ENCODE measurements at regions not wholly inside any gene's neighbourhood (a gene's known extent, or its start where the extent isn't known, plus 50 kb on each side); places are given as distances from the start of the nearest gene placed in this dataset.

DNA sequence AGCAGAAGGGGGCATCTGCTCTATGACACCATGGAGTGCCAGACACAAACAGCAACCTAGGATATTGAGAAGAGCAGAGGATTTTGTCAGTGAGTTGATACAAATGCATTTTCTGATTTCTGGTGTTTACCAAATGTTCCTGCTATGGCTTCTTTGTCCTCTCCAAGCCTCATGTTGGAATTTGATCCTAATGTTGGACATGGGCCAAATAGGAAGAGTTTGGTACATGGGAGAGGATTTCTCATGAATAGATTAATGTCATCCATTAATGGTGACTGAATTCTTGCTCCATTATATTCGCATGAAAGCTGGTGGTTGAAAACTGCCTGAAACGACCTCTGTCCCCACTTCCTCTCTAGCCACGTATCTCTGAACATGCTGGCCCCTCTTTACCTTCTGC lies 1002.2 kb upstream of the FLRT2 start:
- no peak for DNase-seq

DNA sequence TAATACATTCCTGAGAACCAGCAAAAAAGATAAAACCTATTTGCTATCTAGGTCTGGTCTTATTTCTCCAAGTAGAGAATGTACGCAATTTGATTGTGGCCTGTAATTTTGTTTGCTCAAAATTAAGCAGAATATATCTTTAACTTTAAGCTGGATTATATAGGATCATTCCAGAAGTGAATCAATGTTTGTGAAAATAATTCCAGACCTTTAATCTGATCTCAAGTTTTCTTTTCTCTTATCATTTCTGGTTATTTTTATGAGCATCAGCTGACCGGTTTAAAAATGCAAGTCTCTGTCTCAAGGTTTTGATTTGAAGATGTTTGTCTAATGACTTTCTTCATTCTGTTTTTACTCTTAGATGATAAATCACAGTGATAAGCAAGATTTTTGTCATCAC lies 997.9 kb upstream of the FLRT2 start:
- no peak for DNase-seq

DNA sequence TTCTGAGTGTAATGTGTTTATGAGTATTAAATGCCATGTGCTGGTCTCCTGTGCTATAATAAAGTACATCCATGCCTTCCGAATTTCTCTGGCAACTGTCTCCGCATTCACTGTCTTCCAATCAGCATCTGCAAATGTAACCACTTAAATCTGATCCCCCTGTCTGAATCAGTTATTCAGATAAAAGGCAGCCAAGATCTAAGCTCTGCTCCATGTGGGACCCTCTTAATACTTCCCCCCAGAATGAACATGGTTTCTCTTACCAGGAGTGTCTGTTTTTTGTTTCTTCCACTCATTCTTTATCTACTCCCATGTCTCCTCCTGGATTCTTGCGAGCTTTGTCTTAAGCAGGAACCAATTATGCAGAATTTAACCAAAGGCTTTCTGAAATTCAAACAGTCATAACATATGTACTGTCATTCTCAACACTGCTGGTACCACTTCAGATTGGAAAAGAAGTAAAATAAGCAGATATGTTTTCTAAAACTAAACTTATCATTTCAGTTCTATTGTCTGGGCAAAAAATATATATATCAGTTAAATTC lies 996.7 kb upstream of the FLRT2 start:
- no peak for DNase-seq

DNA sequence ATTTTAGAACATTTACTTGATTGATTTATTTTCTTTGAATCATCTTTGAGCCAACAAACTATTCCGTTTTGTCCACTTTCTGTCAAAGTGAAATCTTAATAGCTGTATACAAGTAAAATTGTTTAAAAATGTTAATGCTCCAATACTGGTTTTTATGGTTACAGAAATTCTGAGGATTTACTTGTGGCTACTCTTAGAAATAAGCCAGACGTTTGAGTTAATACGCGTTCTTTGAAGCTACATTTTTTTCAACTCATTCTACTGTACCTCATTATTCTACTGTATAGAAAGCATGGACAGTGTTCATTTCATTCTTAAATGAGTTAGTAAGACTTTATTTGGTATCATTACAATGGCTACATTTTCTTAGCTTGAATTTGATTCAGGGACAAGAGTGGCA lies 996.2 kb upstream of the FLRT2 start:
- no peak for DNase-seq

DNA sequence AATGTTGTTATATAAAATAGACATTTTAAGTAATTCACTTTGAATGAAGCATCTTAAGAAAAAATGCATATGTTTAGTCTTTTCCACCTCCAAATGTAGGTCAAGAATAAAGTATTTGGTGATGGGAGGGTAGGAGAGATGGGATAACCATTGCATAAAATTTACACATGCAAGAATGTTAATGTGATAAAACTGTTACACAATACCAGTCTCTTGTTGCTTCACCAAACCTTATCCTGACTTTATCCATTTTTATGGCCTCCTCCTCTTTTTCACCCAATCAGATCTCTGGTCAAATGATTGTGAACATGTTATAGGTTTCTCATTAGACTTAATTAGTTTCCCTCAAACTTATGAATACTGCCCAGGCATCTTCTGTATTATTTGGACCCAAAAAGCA lies 994.5 kb upstream of the FLRT2 start:
- no peak for DNase-seq

DNA sequence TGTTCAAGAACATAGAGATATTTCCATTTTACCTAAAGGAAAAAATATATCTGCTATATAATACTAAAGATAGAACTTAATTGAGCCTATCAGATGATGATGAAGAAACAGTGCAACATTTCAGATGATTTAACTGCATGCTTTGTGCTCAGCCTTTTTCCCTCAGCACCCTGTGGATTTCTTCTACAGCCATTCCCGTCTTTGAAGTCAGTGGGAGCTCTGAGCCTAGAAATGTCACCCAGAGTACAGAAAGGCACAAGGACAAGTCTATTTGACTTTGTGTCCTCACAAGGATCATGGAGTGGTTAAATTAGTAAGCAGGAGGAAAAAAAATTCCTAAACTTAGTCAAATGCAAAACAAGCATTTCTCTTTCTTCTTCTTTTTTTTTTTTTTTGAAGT lies 994.0 kb upstream of the FLRT2 start:
- no peak for DNase-seq

DNA sequence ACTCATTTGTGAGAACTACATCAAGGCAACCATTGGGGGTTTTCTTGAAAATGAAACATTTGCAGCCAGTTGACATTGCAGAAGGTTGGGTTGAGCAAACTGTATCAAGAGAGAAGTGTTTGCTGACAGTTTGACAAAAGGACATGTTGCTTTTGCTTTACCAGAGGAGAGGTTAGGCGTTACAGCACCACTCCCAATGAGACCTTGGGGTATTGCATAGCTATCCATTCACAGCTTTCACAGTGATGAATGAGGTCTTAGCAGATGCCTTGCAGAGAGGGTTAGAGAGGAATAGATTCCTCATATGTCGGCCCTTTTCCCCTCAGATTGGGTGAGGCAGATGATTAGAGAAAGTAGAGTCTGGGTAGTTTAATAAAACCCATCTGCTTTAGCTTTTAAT lies 988.9 kb upstream of the FLRT2 start:
- DNase-seq = no peak

DNA sequence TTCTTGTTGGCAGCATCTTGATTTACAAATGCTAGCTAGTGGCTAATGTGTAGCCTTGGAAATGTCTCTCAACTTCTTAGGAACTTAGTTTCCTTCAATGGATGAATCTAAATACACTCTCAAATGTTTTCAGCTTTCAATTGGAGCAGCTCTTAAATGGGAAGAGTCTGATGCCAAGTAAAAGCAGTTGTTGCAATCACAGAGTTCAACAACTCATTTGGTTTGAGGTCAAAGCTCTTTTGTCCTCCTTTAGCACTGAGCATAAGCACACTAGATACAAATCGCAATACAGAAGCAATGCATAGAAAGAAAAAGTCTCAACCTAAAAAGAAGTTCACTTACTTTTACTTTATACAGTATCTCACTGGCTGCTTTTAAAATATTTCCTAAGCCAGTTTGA lies 986.1 kb upstream of the FLRT2 start:
- DNase-seq = no peak

DNA sequence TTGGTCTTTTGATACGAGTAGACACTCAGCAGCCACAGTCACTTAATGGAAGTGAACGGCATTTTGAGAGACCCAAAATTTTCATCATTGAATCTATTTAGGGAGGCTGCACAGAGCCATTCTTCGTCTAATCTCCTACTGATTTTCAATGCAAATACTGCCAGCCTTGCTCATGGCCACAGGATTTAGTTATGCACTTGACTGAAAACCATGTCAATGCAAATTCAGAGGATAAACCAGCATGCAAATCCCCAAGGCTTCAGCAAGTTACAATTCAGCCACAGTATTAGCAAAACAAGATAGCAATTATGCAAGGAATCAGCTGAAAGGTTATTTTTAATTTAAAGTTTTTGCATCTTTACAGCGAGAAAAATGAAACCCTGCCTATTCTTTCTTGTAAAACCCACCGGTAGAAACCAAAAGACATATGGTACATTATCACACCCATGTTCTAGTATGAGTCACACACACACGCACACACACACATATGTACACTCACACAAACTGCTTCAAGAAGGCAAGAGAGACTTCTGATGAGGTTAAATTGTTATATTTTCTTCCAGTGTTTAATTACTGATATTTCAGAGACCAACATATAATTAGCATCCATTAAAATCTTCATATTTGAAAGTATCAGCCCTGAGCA lies 985.3 kb upstream of the FLRT2 start:
- DNase-seq = no peak

DNA sequence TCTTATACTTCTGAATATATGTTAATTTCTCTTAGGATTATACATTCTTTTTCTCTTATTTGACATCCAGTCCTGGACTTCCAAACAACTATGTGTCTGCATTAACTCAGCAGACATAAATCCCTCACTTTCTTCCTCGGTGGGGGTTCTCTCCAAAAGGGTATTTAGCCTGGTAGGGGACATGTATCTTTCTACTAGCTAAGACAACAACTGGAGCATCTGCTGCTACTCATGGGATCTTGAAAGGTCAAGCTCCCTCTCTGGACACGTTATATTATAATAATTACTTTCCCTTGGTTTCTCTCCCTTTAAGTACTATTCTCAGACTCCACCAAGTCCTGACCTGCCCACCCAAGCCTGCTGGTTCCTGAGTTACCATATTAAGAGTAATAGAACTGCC lies 983.7 kb upstream of the FLRT2 start:
- no peak for DNase-seq

DNA sequence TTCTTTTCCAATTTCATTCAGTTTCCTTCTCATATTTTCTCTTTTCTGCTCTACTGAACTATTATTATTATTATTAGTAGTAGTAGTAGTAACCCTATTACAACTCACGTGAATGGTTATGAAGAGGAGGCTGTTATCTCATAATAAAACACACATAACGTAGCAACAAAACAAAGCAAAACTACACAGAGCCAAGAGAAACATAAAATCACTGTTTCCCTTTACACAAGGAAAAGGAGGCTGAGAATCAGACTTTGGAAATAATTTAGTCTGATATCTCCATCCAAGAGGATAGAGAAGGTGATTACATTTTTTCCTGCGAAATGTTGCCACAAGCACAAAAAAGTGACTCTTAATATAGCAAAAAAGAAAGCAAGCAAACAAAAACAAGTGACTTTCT lies 975.8 kb upstream of the FLRT2 start:
- no peak for DNase-seq

DNA sequence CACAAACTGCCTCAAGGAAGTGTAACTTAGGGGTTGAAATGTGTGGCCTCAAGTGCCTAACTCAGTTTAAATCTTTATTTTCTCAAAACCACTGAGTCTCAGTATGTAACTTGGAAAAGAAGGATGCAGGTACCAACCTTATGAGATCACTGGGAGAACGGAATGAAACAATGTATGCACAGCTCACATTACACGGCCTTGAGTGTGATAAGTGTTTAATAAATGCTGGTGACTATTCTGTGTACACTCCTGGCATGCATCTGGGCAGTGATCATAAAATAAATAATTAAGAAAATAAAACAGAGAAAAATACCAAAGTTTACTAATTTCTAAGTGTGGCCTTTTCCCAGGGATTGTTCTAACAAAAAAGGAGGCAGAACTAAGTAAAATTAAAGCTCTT lies 974.5 kb upstream of the FLRT2 start:
- DNase-seq = no peak

DNA sequence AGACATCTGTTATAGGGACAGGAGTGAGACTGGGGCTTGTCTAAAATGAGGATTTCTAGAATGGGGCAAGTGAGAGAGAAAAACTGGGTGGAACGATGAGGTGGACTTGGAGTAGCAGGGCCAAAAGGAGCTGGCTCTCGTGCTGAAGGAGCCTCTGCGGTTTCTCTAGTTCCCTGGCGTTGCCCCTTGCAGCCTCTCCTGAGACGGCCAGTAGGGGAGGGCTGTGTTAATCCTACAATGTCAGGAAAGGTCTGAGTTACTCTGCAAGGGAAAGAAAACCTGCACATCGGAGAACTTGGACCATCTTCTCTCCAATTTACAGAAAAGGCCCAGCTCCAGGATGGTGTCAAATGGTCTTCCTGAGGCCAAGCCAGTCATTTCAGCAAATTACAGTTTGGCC lies 963.8 kb upstream of the FLRT2 start:
- DNase-seq = no peak

DNA sequence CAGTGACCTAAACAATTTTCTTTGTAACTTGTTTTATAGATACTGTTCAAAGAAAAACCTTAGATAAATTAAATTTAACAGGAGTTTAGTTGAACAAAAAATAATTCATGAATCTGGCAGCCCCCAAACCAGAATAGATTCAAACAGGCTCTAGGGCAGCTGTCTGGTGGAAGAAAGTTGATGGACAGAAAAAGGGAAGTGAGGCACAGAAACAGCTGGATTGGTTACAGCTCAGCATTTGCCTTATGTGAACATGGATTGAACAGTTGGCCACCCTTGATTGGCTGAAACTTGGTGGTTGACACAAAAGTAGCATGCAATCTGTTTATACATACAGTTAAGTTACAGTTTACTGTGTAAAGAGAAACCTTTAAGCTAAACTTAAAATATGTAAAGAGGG lies 954.3 kb upstream of the FLRT2 start:
- no peak for DNase-seq

DNA sequence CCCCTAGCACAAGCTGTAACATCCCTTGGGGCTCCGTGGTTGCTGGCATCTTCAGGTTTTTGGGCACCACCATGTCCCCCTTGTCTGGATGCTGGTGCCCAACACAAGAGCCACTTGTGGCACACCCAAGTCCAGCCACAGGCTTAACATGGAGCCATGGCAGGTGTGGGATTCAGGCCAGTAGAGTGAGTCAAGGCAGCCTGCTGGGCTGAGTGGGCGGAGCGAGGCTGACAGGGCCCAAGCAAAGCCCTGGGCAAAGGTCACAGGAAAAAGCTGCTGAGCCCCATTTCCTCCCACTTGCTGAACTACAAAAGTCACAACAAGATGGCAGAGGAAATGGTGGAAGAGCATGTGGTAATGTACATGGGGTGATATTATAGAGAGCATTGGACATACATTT lies 950.7 kb upstream of the FLRT2 start:
- DNase-seq = no peak

DNA sequence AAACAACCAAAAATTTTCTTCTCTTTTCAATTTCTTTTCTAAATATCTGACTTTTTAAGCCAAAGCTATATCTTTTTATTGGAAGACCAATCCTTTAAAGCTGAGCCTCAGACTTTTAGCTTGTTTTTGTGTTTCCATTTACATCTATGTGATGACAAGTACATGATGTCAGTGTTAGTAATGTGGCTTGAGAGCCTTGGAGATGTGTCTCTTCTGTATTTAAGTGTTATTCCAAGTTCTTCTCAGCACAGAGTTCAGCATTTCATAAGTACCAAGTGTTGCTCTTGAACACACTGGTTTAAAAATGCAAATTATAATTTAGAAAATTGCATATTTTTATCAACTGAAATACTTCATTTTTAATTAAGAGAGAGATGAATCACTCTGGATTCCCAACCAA lies 948.9 kb upstream of the FLRT2 start:
- no peak for DNase-seq

DNA sequence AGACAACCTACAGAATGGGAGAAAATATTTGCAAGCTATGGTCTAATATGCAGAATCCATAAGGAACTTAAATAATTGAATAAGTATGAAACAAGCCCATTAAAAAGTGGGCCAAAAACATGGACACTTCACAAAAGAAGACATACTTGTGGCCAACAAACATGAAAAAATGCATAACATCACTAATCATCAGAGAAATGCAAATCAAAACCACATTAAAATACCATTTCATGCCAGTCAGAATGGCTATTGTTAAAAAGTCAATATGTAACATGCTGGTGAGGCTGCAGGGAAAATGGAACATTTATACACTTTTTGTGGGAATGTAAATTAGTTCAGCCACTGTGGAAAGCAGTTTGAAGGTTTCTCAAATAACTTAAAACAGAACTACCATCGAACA lies 945.4 kb upstream of the FLRT2 start:
- no peak for DNase-seq

DNA sequence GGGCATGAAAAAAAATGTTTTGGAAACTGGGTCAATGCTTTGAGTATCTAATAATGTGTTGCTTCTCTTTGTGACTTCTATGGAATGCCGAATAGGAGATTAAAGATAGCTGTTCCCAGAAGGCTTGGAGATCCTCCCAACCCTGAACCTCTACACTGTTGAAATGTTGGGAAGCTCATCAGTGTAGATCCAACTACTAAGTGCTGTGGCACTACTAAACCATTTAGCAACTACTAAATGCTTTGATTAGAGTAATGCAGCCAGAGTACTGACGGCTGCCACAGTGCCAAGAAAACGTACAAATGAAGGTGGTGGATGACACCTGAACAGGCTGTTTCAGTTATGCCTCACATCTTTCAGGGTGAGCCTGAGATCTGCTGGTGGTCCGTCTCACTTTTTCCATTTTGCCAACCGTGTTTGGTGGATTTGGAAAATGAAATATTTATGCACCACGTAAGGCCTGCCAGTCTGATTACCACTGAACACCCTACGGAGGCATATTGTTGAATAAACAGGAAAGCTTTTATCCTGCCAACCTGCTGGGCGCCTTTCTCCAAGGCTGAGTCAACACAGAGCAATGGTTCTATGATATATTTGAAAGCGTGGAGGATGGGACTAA lies 938.0 kb upstream of the FLRT2 start:
- no peak for DNase-seq

DNA sequence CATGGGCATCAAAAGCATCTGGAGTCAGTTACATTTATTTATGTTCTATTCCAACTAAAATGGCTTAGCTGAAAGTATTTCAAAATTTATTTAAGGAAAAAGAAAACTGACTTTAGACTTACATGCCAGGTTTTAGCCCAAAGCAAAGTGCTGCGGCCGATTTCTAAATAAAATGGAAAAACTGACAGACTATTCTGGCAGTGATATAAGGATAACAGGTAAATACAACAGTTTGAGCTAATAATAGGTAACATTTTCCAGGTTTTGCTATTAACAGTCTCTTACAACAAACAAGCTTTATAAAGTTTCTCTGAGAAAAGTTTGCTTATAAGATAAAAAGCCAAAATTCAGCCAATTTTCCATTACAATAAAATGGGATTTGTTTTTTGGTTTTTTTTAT lies 937.2 kb upstream of the FLRT2 start:
- no peak for DNase-seq

DNA sequence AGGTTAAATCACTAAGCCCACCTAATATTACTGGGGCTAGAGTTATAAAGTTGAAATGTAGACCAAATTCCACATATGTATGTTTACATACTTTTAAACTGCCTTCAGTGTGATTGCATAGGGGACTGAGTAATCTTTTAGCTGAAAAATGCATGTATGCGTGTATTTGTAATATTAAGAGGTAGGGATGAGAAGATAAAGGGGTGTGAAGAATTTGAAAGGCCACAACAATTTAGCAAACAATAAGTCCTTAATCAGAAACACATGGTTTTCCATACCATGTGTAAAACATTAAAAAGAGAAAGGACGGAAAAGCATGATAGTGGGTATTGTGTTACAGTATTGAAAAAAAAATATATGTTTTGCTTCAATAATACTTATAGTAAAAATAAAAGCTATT lies 919.9 kb upstream of the FLRT2 start:
- DNase-seq = no peak

DNA sequence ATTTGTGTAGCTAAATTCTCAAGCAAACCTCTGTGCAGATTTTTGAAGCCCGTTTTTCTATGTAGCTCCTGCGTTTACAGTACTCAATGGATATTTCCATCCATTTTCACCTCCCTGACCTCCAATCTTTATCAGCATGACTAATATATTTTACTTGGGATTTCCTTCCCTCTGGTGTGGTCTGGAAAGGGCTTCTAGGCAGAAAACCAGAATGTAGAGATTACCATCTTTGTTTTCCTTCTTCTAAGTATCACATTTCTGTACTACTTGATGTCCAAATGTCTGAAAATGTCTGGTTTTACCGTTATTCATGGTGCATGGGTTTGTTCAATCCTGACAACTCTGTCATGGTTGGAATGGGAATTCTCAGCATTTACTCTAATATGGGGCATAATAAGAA lies 907.6 kb upstream of the FLRT2 start:
- DNase-seq = no peak

DNA sequence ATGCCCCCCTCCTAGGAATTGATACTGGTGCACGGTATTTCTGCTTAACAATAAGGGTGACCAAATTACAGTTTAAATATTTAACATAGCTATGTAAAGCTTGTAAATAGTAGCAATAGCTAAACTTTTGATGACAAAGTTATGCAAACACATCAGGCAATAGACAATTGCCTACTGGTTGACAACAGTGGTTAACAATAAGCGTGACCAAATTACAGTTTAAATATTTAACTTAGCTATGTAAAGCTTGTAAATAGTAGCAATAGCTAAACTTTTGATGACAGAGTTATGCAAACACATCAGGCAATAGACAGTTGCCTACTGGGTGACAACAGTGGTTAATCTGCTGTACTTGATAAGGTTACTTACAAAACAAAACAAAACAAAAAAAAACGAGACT lies 886.5 kb upstream of the FLRT2 start:
- no peak for DNase-seq

DNA sequence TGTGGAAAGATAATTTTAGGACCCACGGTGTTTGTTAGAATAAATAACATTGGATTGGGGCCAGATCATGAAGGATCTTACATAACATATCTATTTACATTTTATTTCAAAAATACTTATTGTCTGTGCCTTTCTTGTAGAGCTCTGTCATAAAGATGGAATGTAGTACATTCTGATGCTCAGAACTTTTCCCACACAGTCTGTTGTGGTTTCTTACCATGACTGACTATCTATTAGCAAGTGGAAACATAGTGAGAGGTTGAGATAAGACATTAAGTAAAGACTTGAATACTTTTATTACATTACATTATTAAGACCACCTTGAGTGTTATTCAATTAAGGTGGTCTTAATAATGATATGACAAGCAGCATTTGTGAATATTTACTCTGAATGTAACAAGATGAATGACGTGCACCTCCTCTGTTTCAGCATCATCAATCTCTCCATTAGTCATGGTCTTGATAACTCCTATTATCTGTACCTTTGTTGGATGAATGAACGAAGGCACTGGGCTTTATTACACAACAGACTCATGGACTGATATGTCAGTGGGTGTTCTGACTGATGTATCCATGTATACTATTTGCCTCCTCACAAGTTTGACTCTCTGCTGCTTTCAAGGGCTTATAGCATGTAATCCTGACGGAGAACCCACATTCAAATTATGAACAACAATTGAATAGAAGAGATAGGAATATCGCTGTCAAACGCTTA lies 883.0 kb upstream of the FLRT2 start:
- peak; percentile 57 for DNase-seq

DNA sequence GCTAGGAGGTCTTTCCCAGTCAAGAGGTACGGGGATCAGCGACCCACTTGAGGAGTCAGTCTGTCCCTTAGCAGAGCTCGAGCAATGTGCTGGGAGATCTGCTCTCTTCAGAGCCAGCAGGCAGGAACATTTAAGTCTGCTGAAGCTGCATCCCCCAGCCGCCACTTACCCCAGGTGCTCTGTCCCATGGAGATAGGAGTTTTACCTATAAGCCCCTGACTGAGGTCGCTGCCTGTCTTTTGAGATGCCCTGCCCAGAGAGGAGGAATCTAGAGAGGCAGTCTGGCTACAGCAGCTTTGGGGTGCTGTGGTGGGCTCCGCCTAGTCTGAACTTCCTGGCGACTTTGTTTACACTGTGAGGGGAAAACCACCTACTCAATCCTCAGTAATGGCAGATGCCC lies 874.9 kb upstream of the FLRT2 start:
- DNase-seq = no peak

DNA sequence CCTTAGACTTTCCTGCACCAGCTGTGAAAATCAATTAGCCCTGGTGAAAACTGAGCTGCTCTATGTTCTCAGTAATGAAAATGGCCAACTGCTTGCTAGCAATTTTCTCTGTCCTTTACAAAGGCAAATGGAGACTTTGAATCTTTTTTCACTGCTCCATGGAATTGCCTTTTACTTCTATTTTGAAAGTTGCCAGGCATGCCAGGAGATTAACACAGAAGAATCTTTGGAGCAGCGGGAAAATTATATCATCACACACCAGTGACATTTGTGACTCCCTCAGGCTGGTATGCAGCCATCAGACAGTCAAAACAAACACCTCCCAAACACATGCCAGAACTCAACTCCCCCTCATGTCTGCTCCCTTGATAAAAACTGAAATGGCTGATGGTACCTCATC lies 872.0 kb upstream of the FLRT2 start:
- DNase-seq = peak; percentile 65

All from kidney glomerular epithelial cell (primary cell).